RWPE2 (cell line): ENCODE measurements at regions not wholly inside any gene's neighbourhood (a gene's known extent, or its start where the extent isn't known, plus 50 kb on each side); places are given as distances from the start of the nearest gene placed in this dataset.

ENCODE experiments used
- ATAC-seq: fragments of 200-7000 bp; cut with Tn5 transposase; 3 replicates; pipeline ENCODE4 v1.9.1; 2021; ENCODE audit warnings: low read depth
- DNase-seq: peaks from one replicate; pipeline ENCODE4 v3.0.0-alpha.2; 2020; ENCODE audit warnings: low spot score
- H3K27ac ChIP-seq: fragments of 450-650 bp; 2 replicates; pipeline ENCODE4 v1.5.1; 2017; ENCODE audit warnings: mild to moderate bottlenecking; ENCODE audit not compliant: poor library complexity, severe bottlenecking
- H3K27me3 ChIP-seq: fragments of 250-450 bp; sonication (Bioruptor Pico); 2 replicates; pipeline ENCODE4 v1.5.1; 2021; ENCODE audit warnings: mild to moderate bottlenecking, moderate library complexity; ENCODE audit not compliant: insufficient read depth, poor library complexity, severe bottlenecking
- H3K36me3 ChIP-seq: fragments of 250-450 bp; sonication (Bioruptor Pico); 2 replicates; pipeline ENCODE4 v1.5.1; 2020; ENCODE audit warnings: low read depth, mild to moderate bottlenecking, moderate library complexity
- H3K4me1 ChIP-seq: fragments of 250-450 bp; sonication (Bioruptor Pico); 2 replicates; pipeline ENCODE4 v1.5.1; 2021; ENCODE audit warnings: mild to moderate bottlenecking, moderate library complexity; ENCODE audit not compliant: insufficient read depth, poor library complexity, severe bottlenecking
- H3K4me3 ChIP-seq: fragments of 250-450 bp; sonication (Bioruptor Pico); 2 replicates; pipeline ENCODE4 v1.5.1; 2021; ENCODE audit warnings: mild to moderate bottlenecking, moderate library complexity; ENCODE audit not compliant: severe bottlenecking
- H3K9me3 ChIP-seq: fragments of 250-450 bp; sonication (Bioruptor Pico); 2 replicates; pipeline ENCODE4 v1.5.1; 2021; ENCODE audit warnings: mild to moderate bottlenecking, moderate library complexity; ENCODE audit not compliant: severe bottlenecking
- CTCF ChIP-seq: fragments of 450-650 bp; IDR thresholded peaks from one replicate; pipeline ENCODE4 v1.5.1; 2017; ENCODE audit warnings: mild to moderate bottlenecking, moderate library complexity; ENCODE audit not compliant: poor library complexity, severe bottlenecking

GRCh38 chr6:11663519-11663918 lies 115.1 kb downstream of the ADTRP start:
- Histone ChIP-seq H3K36me3 (no peaks in the 10 kb centered on the region), H3K4me3 (no peak overlapping the region), H3K27ac (no peak overlapping the region), H3K4me1 (no peaks in the 10 kb centered on the region), H3K27me3 (no peaks in the 10 kb centered on the region), H3K9me3 (no peaks in the 10 kb centered on the region)
- no peak for DNase-seq
- TF ChIP-seq CTCF = no peak
- no peak for ATAC-seq
